Thyroid gland (tissue), 4 donors: ENCODE measurements at regions not wholly inside any gene's neighbourhood (a gene's known extent, or its start where the extent isn't known, plus 50 kb on each side); places are given as distances from the start of the nearest gene placed in this dataset.

Experiments used
- DNase-seq, 2 donors: peaks; one replicate each; pipeline ENCODE4 v3.0.0-alpha.2; 2019
- H3K27ac ChIP-seq, 3 donors: fragments of 200-600 bp; sonication (generic); 1 replicate in 2 of 3; 2 replicates in 1 of 3; pipeline ENCODE4 v1.5.1; 2016 to 2019; ENCODE audit warnings: mild to moderate bottlenecking in 1 of 3, moderate library complexity in 1 of 3
- H3K27me3 ChIP-seq: fragments of 200-600 bp; sonication (generic); one replicate; pipeline ENCODE4 v1.5.1; 2019
- H3K36me3 ChIP-seq, 2 donors: fragments of 200-600 bp; sonication (generic); one replicate each; pipeline ENCODE4 v1.5.1; 2016 to 2019
- H3K4me1 ChIP-seq, 2 donors: fragments of 200-600 bp; sonication (generic); one replicate each; pipeline ENCODE4 v1.5.1; 2017 to 2019
- H3K4me3 ChIP-seq, 3 donors: fragments of 200-600 bp; sonication (generic); replicated peaks in 1 of 3; 1 replicate in 2 of 3; 2 replicates in 1 of 3; pipeline ENCODE4 v1.5.1; 2016; ENCODE audit warnings: mild to moderate bottlenecking in 1 of 3
- H3K9me3 ChIP-seq: fragments of 200-600 bp; sonication (generic); one replicate; pipeline ENCODE4 v1.5.1; 2017
- CTCF ChIP-seq, 6 experiments: fragments of 200-600 bp in 3 of 6; fragments of 450-650 bp in 3 of 6; sonication (generic) in 3 of 6; IDR thresholded peaks; one replicate each; pipeline ENCODE4 v1.5.1; 2016 to 2019; ENCODE audit warnings: antibody characterized with exemption in 6 of 6, mild to moderate bottlenecking in 2 of 6, inconsistent platforms in 1 of 6, moderate library complexity in 1 of 6
- POLR2A ChIP-seq, 2 donors: fragments of 450-650 bp; IDR thresholded peaks; one replicate each; pipeline ENCODE4 v1.6.1; 2017; ENCODE audit warnings: antibody characterized with exemption in 2 of 2, mild to moderate bottlenecking in 2 of 2, moderate library complexity in 1 of 2
- WGBS, 2 donors: methylation state at CpG; one replicate each; pipeline ENCODE4 v1.1.5; 2017; 5-methylcytosine and 5-hydroxymethylcytosine counted together
- intact Hi-C: fragments of 100-400 bp; cut with DNase I; formaldehyde crosslinking; loops from one replicate; pipeline ENCODE4 v1.15.1; 2023

- WGBS, 2 donors: 83 to 95% methylated on average over 3 of the region's 3 CpGs
- intact Hi-C loops: no loop called here
These were observed 2619.6 kb downstream of the PCDH7 start for GRCh38 chr4:33339762-33340161.

GRCh38 chr4:33340168-33340567 is 2620.0 kb downstream of the PCDH7 start:
- WGBS, 2 donors: 91 to 93% methylated on average over 5 of the region's 5 CpGs
- no peak for DNase-seq
- no peaks in the 10 kb centered on the region for H3K9me3 ChIP-seq
- H3K27me3 ChIP-seq: no peaks in the 10 kb centered on the region
- H3K4me3 ChIP-seq: no peak overlapping the region
- TF ChIP-seq CTCF (IDR thresholded peaks at IDR 0.05) (no peak), POLR2A (IDR thresholded peaks at IDR 0.05) (no peak)
- H3K4me1 ChIP-seq: no peaks in the 10 kb centered on the region
- no peaks in the 10 kb centered on the region for H3K36me3 ChIP-seq
- no peak overlapping the region for H3K27ac ChIP-seq
- intact Hi-C loops: no loop called here

More at GRCh38 chr4:33339762-33340161, 2619.6 kb downstream of the PCDH7 start:
- H3K4me1 ChIP-seq: no peaks in the 10 kb centered on the region
- no peak for DNase-seq
- H3K27me3 ChIP-seq: no peaks in the 10 kb centered on the region
- TF ChIP-seq POLR2A (IDR thresholded peaks at IDR 0.05): no peak
- no peaks in the 10 kb centered on the region for H3K9me3 ChIP-seq
- no peak overlapping the region for H3K27ac ChIP-seq
- no peaks in the 10 kb centered on the region for H3K36me3 ChIP-seq
- H3K4me3 ChIP-seq: no peak overlapping the region

GRCh38 chr4:33349376-33349775 is 2629.2 kb downstream of the PCDH7 start:
- intact Hi-C loops: no loop called here
- Histone ChIP-seq H3K9me3 (no peaks in the 10 kb centered on the region), H3K27ac (no peak overlapping the region), H3K36me3 (no peaks in the 10 kb centered on the region), H3K27me3 (no peaks in the 10 kb centered on the region), H3K4me3 (no peak overlapping the region), H3K4me1 (no peaks in the 10 kb centered on the region)
- peak in 1 of 2 donors; percentile 21 for DNase-seq
- no peak for TF ChIP-seq POLR2A (IDR thresholded peaks at IDR 0.05)
- no peak for TF ChIP-seq CTCF (IDR thresholded peaks at IDR 0.05)
- 31 to 37% methylated on average over 1 of the region's 1 CpG for WGBS, 2 donors

- WGBS, 2 donors: 89 to 90% methylated on average over 1 of the region's 1 CpG
- TF ChIP-seq CTCF (IDR thresholded peaks at IDR 0.05) (no peak), POLR2A (IDR thresholded peaks at IDR 0.05) (no peak)
- DNase-seq: no peak
- Histone ChIP-seq H3K4me3 (no peak overlapping the region), H3K36me3 (no peaks in the 10 kb centered on the region), H3K27ac (no peak overlapping the region), H3K4me1 (no peaks in the 10 kb centered on the region), H3K9me3 (no peaks in the 10 kb centered on the region), H3K27me3 (no peaks in the 10 kb centered on the region)
- intact Hi-C loops: no loop called here
These were observed 2637.0 kb downstream of the PCDH7 start for GRCh38 chr4:33357121-33357520.

- Histone ChIP-seq H3K36me3 (no peaks in the 10 kb centered on the region), H3K4me3 (no peak overlapping the region), H3K27ac (no peak overlapping the region), H3K27me3 (no peaks in the 10 kb centered on the region), H3K9me3 (no peaks in the 10 kb centered on the region), H3K4me1 (peaks cover 3 to 6% of the 10 kb centered on the region in 2 donors)
- intact Hi-C loops: no loop called here
- 72 to 80% methylated on average over 3 of the region's 3 CpGs for WGBS, 2 donors
- TF ChIP-seq CTCF (IDR thresholded peaks at IDR 0.05) (no peak), POLR2A (IDR thresholded peaks at IDR 0.05) (no peak)
- no peak for DNase-seq
These were observed 2649.3 kb downstream of the PCDH7 start for GRCh38 chr4:33369446-33369845.

GRCh38 chr4:33381816-33382215 is 2661.6 kb downstream of the PCDH7 start:
- 47 to 51% methylated on average over 4 of the region's 4 CpGs for WGBS, 2 donors
- intact Hi-C loops: no loop called here
- no peak overlapping the region for H3K27ac ChIP-seq
- H3K36me3 ChIP-seq: no peaks in the 10 kb centered on the region
- H3K9me3 ChIP-seq: no peaks in the 10 kb centered on the region
- no peaks in the 10 kb centered on the region for H3K27me3 ChIP-seq
- TF ChIP-seq CTCF (IDR thresholded peaks at IDR 0.05) (no peak), POLR2A (IDR thresholded peaks at IDR 0.05) (no peak)
- no peaks in the 10 kb centered on the region for H3K4me1 ChIP-seq
- no peak overlapping the region for H3K4me3 ChIP-seq
- peak; percentile 45 to 46 for DNase-seq
